HPDE6-E6E7 (cell line): ENCODE measurements at regions not wholly inside any gene's neighbourhood (a gene's known extent, or its start where the extent isn't known, plus 50 kb on each side); places are given as distances from the start of the nearest gene placed in this dataset.

Source experiments
- DNase-seq: peaks from one replicate; pipeline ENCODE4 v3.0.0; 2011; ENCODE audit warnings: missing footprints; ENCODE audit errors: extremely low spot score

GRCh38 chr4:96097040-96097607, 257.2 kb downstream of the PDHA2 start:
- no peak for DNase-seq

- DNase-seq, result no peak
Measured at GRCh38 chr4:96097693-96098092, 257.8 kb downstream of the PDHA2 start.

GRCh38 chr4:96099031-96099430, 259.1 kb downstream of the PDHA2 start:
- no peak for DNase-seq

- no peak for DNase-seq
Measured at GRCh38 chr4:96102541-96103026, 262.7 kb downstream of the PDHA2 start.

DNA sequence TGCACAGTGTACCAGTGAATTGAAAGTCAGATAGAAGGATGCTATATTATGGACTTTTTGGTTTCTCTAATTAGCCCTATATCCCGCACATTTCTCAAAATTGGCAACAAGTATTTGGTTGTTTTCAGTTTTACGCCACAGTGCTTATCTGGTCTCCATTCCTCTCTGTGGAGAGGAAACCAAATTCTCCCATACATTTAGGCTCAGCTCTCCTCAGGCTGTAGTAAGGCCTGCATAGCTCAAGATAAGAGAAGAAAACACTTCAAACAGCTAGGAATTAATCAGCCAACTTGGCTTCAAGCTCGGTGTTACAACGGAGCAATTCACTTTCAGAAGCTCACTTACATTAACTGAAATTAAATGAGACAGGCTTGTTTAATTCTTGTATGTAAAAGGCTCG, 263.2 kb downstream of the PDHA2 start:
- no peak for DNase-seq

DNA sequence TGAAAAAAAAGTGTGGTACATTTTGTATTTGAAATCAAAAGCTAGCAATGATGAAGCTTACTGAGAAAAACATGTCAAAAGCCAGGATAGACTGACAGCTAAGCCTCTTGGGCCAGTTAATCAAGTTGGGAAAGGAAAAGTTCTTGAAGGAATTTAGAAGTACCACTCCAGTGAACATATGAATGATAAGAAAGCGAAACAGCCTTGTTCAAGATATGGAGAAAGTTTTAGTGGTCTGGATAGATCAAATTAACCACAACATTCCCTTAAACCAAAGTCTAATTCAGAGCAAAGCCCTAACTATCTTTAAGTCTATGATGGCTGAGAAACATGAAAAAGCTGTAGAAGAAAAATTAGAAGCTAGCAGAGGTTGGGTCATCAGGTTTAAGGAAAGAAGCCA, 268.3 kb downstream of the PDHA2 start:
- no peak for DNase-seq

GRCh38 chr4:96112631-96113030, 272.7 kb downstream of the PDHA2 start:
- DNase-seq, result no peak

DNA sequence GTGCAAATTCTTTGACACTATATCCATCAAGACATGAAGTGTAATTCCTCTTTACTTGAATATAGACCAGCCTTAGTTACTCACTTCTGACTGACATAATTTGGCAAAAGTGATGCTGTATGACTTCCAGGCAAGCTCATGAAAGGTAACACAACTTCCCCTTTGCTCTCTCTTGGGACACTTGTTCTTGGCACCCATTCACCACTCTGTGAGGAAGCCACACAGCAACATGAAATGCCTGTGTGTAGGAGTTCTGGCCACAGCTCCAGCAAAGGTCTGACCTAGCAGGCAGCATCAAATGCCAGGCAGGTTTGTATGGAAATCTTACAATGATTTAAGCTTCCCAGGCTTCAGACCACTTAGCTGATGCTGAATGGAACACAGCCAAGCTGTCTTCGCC, 280.3 kb downstream of the PDHA2 start:
- DNase-seq, result no peak

- no peak for DNase-seq
Measured at GRCh38 chr4:96126227-96126626, 286.3 kb downstream of the PDHA2 start.

GRCh38 chr4:96131186-96131585, 291.3 kb downstream of the PDHA2 start:
- no peak for DNase-seq

- no peak for DNase-seq
Measured at GRCh38 chr4:96134806-96135205, 294.9 kb downstream of the PDHA2 start.

- DNase-seq, result no peak
Measured at GRCh38 chr4:96136056-96136455, 296.2 kb downstream of the PDHA2 start.

- no peak for DNase-seq
Measured at GRCh38 chr4:96139251-96139929, 299.5 kb downstream of the PDHA2 start.

DNA sequence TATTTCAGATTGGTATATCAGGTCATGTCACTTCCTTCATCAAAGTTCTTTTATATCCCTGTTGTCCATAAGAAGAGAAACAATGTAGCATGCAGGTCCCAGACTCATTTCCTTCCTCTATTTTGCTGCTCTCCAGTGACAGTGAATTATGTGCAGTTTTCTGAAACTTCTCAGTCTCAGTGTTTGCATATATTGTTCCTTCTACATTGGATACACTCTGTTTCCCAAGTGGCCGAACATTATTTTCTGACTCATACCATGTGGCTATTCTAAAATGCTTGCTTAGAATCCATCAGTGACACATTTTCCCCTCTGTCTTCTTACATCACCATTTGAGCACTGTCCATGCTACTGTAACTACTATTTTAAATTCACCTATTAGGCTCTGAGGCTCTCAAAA, 305.7 kb downstream of the PDHA2 start:
- no peak for DNase-seq

- DNase-seq, result no peak
Measured at GRCh38 chr4:96146686-96147085, 306.8 kb downstream of the PDHA2 start.

- no peak for DNase-seq
Measured at GRCh38 chr4:96149894-96150293, 310.0 kb downstream of the PDHA2 start.

- no peak for DNase-seq
Measured at GRCh38 chr4:96150466-96150865, 310.6 kb downstream of the PDHA2 start.

DNA sequence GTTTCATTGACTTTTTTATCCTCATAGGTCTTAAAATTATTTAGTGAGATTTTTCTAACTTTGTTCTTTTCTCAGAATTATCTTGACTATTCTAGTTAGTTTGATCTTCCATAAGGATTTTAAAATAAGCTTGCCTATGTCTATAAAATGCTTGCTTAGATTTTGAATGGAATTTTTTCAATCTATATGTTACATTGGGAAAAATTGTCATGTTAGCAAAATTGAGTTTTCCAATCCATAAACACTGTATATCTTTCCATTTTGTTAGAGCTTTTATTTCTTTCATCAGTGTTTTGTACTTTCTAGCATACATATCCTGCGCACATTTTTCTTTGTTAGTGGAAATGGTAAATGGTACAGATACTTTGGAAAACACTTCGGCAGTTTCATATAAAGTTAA, 312.9 kb downstream of the PDHA2 start:
- no peak for DNase-seq

- DNase-seq, result no peak
Measured at GRCh38 chr4:96154676-96155075, 314.8 kb downstream of the PDHA2 start.

DNA sequence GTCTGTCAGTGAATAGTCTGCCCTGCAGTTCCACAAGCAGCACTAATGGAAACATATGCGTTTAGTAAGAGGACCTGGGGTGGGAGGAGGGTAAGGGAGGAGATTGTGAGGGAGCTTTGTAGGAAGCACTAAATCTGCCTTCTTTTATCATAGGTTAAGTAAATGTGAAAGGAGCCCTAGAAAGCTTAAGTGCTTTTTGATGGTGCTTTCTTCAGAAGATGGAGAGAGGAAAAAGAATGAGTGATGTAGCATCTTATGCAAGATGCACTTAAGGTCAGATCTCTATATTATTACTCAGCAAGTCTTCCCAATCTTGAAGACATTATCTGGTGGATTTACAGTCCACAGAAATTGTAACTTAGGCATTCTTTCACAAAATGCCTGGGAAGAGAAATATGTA, 322.7 kb downstream of the PDHA2 start:
- DNase-seq, result no peak

GRCh38 chr4:96164814-96165351, 325.0 kb downstream of the PDHA2 start:
- peak; percentile 2 for DNase-seq

DNA sequence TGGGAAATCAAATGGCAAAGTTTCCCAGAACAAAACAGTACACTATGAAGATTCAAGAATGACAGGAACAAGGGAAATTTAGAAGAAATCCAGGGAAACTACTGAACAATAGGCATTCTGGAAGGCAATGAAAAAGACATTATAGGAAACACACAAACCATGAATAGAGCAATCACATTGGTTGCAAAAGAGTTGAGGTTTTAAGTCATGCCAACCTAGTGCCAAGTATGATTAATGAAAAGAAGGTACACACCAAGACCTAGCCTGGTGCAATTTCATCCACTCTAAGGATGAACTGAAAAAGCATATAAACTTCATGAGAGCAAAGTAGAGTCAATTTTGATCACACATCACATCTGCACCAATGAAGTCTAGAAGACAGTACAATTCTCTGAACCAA, 326.9 kb downstream of the PDHA2 start:
- DNase-seq, result no peak

DNA sequence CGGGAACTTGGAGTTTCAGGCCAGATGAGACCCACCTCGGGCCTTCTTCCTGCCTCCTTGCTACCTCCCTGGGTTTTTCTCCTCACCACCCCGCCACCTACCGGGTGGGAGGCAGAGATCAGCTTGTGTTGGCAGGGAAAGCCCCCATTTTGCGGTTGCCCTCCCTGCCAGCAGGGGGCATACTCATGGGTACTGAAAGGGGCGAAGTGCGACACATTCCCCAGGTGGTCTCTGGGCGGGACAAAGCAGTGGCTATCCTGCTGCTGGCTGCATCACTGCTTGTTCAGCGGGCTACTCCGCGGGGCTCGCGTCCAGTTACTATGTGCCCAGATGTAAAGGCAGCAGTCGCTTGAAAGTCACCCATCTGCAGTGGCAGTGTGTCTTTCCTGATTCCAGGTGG, 330.3 kb downstream of the PDHA2 start:
- no peak for DNase-seq

DNA sequence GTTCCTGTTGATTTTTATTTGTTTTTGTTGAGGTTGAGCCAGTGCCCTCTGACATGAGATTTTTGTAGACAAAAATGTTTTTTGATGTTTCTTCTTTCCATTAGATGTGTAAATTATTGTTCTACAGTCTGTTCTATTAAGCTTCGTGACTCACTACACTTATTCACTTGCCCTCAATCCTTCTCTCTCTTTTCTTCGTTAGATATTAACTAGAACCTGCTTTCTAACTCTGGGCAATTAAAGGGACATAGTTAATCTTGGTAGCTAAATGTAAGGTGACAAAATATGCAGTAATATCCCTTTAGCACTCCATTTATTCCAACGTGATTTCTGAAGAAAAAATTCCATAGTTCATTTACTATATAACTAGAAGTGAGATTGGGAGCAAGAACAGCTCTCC, 333.9 kb downstream of the PDHA2 start:
- no peak for DNase-seq
